ENCODE measurements at regions not wholly inside any gene's neighbourhood (a gene's known extent, or its start where the extent isn't known, plus 50 kb on each side); places are given as distances from the start of the nearest gene placed in this dataset.
"Not testable (repeated sequence)": the region's sequence is repeated elsewhere in the genome, so short reads cannot be mapped to it uniquely, and the experiment has no call there.

- H3K4me3 Mint-ChIP-seq, result no peak overlapping the region
- no peaks in the 10 kb centered on the region for H3K4me1 Mint-ChIP-seq (ENCODE audit: low read depth)
- H3K36me3 Mint-ChIP-seq (ENCODE audit: low read depth), result no peaks in the 10 kb centered on the region
- H3K27ac Mint-ChIP-seq, result no peak overlapping the region
- intact Hi-C loops (cut with micrococcal nuclease), result no loop called here
- no peaks in the 10 kb centered on the region for H3K27me3 Mint-ChIP-seq (ENCODE audit: insufficient read depth)
- DNase-seq (ENCODE audit: low spot score), result no peak
- peaks cover 9% of the 10 kb centered on the region for H3K9me3 Mint-ChIP-seq
Observed at GRCh38 chr6:9347608-9348007, 912.3 kb upstream of the SLC35B3 start.

GRCh38 chr6:9346923-9347322, 911.6 kb upstream of the SLC35B3 start:
- Mint-ChIP-seq H3K36me3 (ENCODE audit: low read depth) (no peaks in the 10 kb centered on the region), H3K4me1 (ENCODE audit: low read depth) (no peaks in the 10 kb centered on the region), H3K9me3 (peaks cover 9% of the 10 kb centered on the region), H3K27me3 (ENCODE audit: insufficient read depth) (no peaks in the 10 kb centered on the region), H3K4me3 (no peak overlapping the region), H3K27ac (no peak overlapping the region)
- intact Hi-C loops (cut with micrococcal nuclease), result no loop called here
- DNase-seq (ENCODE audit: low spot score), result no peak

GRCh38 chr6:9335431-9335830, 900.1 kb upstream of the SLC35B3 start:
- no peak overlapping the region for H3K4me3 Mint-ChIP-seq
- intact Hi-C loops (cut with micrococcal nuclease), result no loop called here
- H3K27ac Mint-ChIP-seq, result no peak overlapping the region
- no peaks in the 10 kb centered on the region for H3K36me3 Mint-ChIP-seq (ENCODE audit: low read depth)
- no peaks in the 10 kb centered on the region for H3K9me3 Mint-ChIP-seq
- no peaks in the 10 kb centered on the region for H3K27me3 Mint-ChIP-seq (ENCODE audit: insufficient read depth)
- no peaks in the 10 kb centered on the region for H3K4me1 Mint-ChIP-seq (ENCODE audit: low read depth)
- DNase-seq (ENCODE audit: low spot score), result no peak

- Mint-ChIP-seq H3K4me1 (ENCODE audit: low read depth) (no peaks in the 10 kb centered on the region), H3K36me3 (ENCODE audit: low read depth) (no peaks in the 10 kb centered on the region), H3K27ac (no peak overlapping the region), H3K27me3 (ENCODE audit: insufficient read depth) (no peaks in the 10 kb centered on the region), H3K4me3 (no peak overlapping the region), H3K9me3 (no peaks in the 10 kb centered on the region)
- DNase-seq (ENCODE audit: low spot score), result no peak
- intact Hi-C loops (cut with micrococcal nuclease), result no loop called here
Observed at GRCh38 chr6:9334979-9335378, 899.6 kb upstream of the SLC35B3 start.

GRCh38 chr6:9332241-9332780, 897.0 kb upstream of the SLC35B3 start:
- Mint-ChIP-seq H3K9me3 (peaks cover 4% of the 10 kb centered on the region), H3K27ac (no peak overlapping the region), H3K27me3 (ENCODE audit: insufficient read depth) (no peaks in the 10 kb centered on the region), H3K4me3 (no peak overlapping the region), H3K36me3 (ENCODE audit: low read depth) (no peaks in the 10 kb centered on the region), H3K4me1 (ENCODE audit: low read depth) (no peaks in the 10 kb centered on the region)
- intact Hi-C loops (cut with micrococcal nuclease), result no loop called here
- no peak for DNase-seq (ENCODE audit: low spot score)

- Mint-ChIP-seq H3K27ac (no peak overlapping the region), H3K9me3 (no peaks in the 10 kb centered on the region), H3K27me3 (ENCODE audit: insufficient read depth) (no peaks in the 10 kb centered on the region), H3K36me3 (ENCODE audit: low read depth) (no peaks in the 10 kb centered on the region), H3K4me3 (no peak overlapping the region), H3K4me1 (ENCODE audit: low read depth) (no peaks in the 10 kb centered on the region)
- intact Hi-C loops (cut with micrococcal nuclease), result no loop called here
- DNase-seq (ENCODE audit: low spot score), result no peak
Observed at GRCh38 chr6:9316831-9317230, 881.5 kb upstream of the SLC35B3 start.

- Mint-ChIP-seq H3K27me3 (ENCODE audit: insufficient read depth) (no peaks in the 10 kb centered on the region), H3K27ac (no peak overlapping the region), H3K4me3 (no peak overlapping the region), H3K9me3 (no peaks in the 10 kb centered on the region), H3K36me3 (ENCODE audit: low read depth) (no peaks in the 10 kb centered on the region), H3K4me1 (ENCODE audit: low read depth) (no peaks in the 10 kb centered on the region)
- intact Hi-C loops (cut with micrococcal nuclease), result no loop called here
- DNase-seq (ENCODE audit: low spot score), result no peak
Observed at GRCh38 chr6:9315966-9316650, 880.8 kb upstream of the SLC35B3 start.

- H3K4me3 Mint-ChIP-seq, result no peak overlapping the region
- intact Hi-C loops (cut with micrococcal nuclease), result no loop called here
- no peak overlapping the region for H3K27ac Mint-ChIP-seq
- H3K36me3 Mint-ChIP-seq (ENCODE audit: low read depth), result no peaks in the 10 kb centered on the region
- H3K27me3 Mint-ChIP-seq (ENCODE audit: insufficient read depth), result no peaks in the 10 kb centered on the region
- no peaks in the 10 kb centered on the region for H3K4me1 Mint-ChIP-seq (ENCODE audit: low read depth)
- no peak for DNase-seq (ENCODE audit: low spot score)
- no peaks in the 10 kb centered on the region for H3K9me3 Mint-ChIP-seq
Observed at GRCh38 chr6:9308284-9308683, 872.9 kb upstream of the SLC35B3 start.

GRCh38 chr6:9307786-9308185, 872.4 kb upstream of the SLC35B3 start:
- Mint-ChIP-seq H3K4me3 (no peak overlapping the region), H3K9me3 (no peaks in the 10 kb centered on the region), H3K27ac (no peak overlapping the region), H3K27me3 (ENCODE audit: insufficient read depth) (no peaks in the 10 kb centered on the region), H3K36me3 (ENCODE audit: low read depth) (no peaks in the 10 kb centered on the region), H3K4me1 (ENCODE audit: low read depth) (no peaks in the 10 kb centered on the region)
- intact Hi-C loops (cut with micrococcal nuclease), result no loop called here
- no peak for DNase-seq (ENCODE audit: low spot score)

GRCh38 chr6:9307187-9307586, 871.8 kb upstream of the SLC35B3 start:
- Mint-ChIP-seq H3K27me3 (ENCODE audit: insufficient read depth) (no peaks in the 10 kb centered on the region), H3K4me3 (no peak overlapping the region), H3K9me3 (no peaks in the 10 kb centered on the region), H3K36me3 (ENCODE audit: low read depth) (no peaks in the 10 kb centered on the region), H3K27ac (no peak overlapping the region), H3K4me1 (ENCODE audit: low read depth) (no peaks in the 10 kb centered on the region)
- intact Hi-C loops (cut with micrococcal nuclease), result no loop called here
- DNase-seq (ENCODE audit: low spot score), result no peak

- no peaks in the 10 kb centered on the region for H3K4me1 Mint-ChIP-seq (ENCODE audit: low read depth)
- intact Hi-C loops (cut with micrococcal nuclease), result no loop called here
- DNase-seq (ENCODE audit: low spot score), result no peak
- H3K27ac Mint-ChIP-seq, result no peak overlapping the region
- no peak overlapping the region for H3K4me3 Mint-ChIP-seq
- no peaks in the 10 kb centered on the region for H3K27me3 Mint-ChIP-seq (ENCODE audit: insufficient read depth)
- H3K9me3 Mint-ChIP-seq, result peaks cover 19% of the 10 kb centered on the region
- H3K36me3 Mint-ChIP-seq (ENCODE audit: low read depth), result no peaks in the 10 kb centered on the region
Observed at GRCh38 chr6:9295644-9296043, 860.3 kb upstream of the SLC35B3 start.

GRCh38 chr6:9292975-9293374, 857.6 kb upstream of the SLC35B3 start:
- H3K4me1 Mint-ChIP-seq (ENCODE audit: low read depth), result no peaks in the 10 kb centered on the region
- intact Hi-C loops (cut with micrococcal nuclease), result no loop called here
- no peaks in the 10 kb centered on the region for H3K27me3 Mint-ChIP-seq (ENCODE audit: insufficient read depth)
- no peak overlapping the region for H3K27ac Mint-ChIP-seq
- no peak for DNase-seq (ENCODE audit: low spot score)
- H3K9me3 Mint-ChIP-seq, result peaks cover 19% of the 10 kb centered on the region
- H3K36me3 Mint-ChIP-seq (ENCODE audit: low read depth), result no peaks in the 10 kb centered on the region
- no peak overlapping the region for H3K4me3 Mint-ChIP-seq

- H3K27me3 Mint-ChIP-seq (ENCODE audit: insufficient read depth); intact Hi-C loops (cut with micrococcal nuclease); H3K9me3 Mint-ChIP-seq; H3K36me3 Mint-ChIP-seq (ENCODE audit: low read depth); H3K4me1 Mint-ChIP-seq (ENCODE audit: low read depth); DNase-seq (ENCODE audit: low spot score); H3K27ac Mint-ChIP-seq; H3K4me3 Mint-ChIP-seq: not testable (repeated sequence)
Observed at GRCh38 chr6:9290342-9290741, 855.0 kb upstream of the SLC35B3 start.

- DNase-seq (ENCODE audit: low spot score), result no peak
- Mint-ChIP-seq H3K27ac (no peak overlapping the region), H3K27me3 (ENCODE audit: insufficient read depth) (no peaks in the 10 kb centered on the region), H3K4me1 (ENCODE audit: low read depth) (no peaks in the 10 kb centered on the region), H3K36me3 (ENCODE audit: low read depth) (no peaks in the 10 kb centered on the region), H3K4me3 (no peak overlapping the region), H3K9me3 (no peaks in the 10 kb centered on the region)
- intact Hi-C loops (cut with micrococcal nuclease), result no loop called here
Observed at GRCh38 chr6:9272671-9273070, 837.3 kb upstream of the SLC35B3 start.
